IMR-90 (cell line): ENCODE measurements at regions not wholly inside any gene's neighbourhood (a gene's known extent, or its start where the extent isn't known, plus 50 kb on each side); places are given as distances from the start of the nearest gene placed in this dataset.

Source experiments
- ATAC-seq: fragments of 200-7000 bp; cut with Tn5 transposase; 2 replicates; pipeline ENCODE4 v1.9.1; 2020; ENCODE audit warnings: low read depth, mild to moderate bottlenecking, moderate library complexity
- BruUV-seq: library from RNA; stranded (reverse); fragments of 400-500 nt; replicated peaks from 2 replicates; lab custom pipeline; 2021; lab: Mats Ljungman, UMichigan
- CTCF ChIA-PET: fragments of 300-600 bp; formaldehyde crosslinking; extraction: SDS; loops from one replicate; lab custom pipeline; 2021; ENCODE audit warnings: antibody characterized with exemption; lab: Yijun Ruan, JAX
- POLR2A ChIA-PET: fragments of 300-600 bp; sonication (Branson Sonifier 250); formaldehyde crosslinking; loops from one replicate; lab custom pipeline; 2022; ENCODE audit warnings: antibody characterized with exemption; ENCODE audit not compliant: unreplicated experiment; lab: Charles Lee
- DNase-seq: peaks from one replicate; pipeline ENCODE4 v3.0.0; 2013
- H2AFZ ChIP-seq: replicated peaks from 2 replicates; pipeline ENCODE3; 2013; ENCODE audit warnings: low read length, mild to moderate bottlenecking; ENCODE audit not compliant: poor library complexity
- H2AK5ac ChIP-seq: 2 replicates; pipeline ENCODE4 v1.6.1; 2013; ENCODE audit warnings: low read depth, low read length, inconsistent platforms
- H2AK9ac ChIP-seq: replicated peaks from 2 replicates; pipeline ENCODE3; 2013; ENCODE audit warnings: mild to moderate bottlenecking, low read depth, low read length, moderate library complexity; ENCODE audit not compliant: poor library complexity
- H2BK120ac ChIP-seq: 2 replicates; pipeline ENCODE4 v1.6.1; 2013; ENCODE audit warnings: low read depth, low read length, inconsistent platforms
- H2BK15ac ChIP-seq: 3 replicates; pipeline ENCODE4 v1.6.1; 2013; ENCODE audit warnings: low read depth, low read length, inconsistent platforms
- H2BK20ac ChIP-seq: 2 replicates; pipeline ENCODE4 v1.6.1; 2013; ENCODE audit warnings: low read depth, mild to moderate bottlenecking, inconsistent platforms, low read length, moderate library complexity
- H2BK5ac ChIP-seq: 2 replicates; pipeline ENCODE4 v1.6.1; 2013; ENCODE audit warnings: mild to moderate bottlenecking, low read depth, low read length, inconsistent platforms; ENCODE audit not compliant: poor library complexity, severe bottlenecking
- H3K14ac ChIP-seq: replicated peaks from 2 replicates; pipeline ENCODE4 v1.6.1; 2013; ENCODE audit warnings: low read depth, low read length, inconsistent platforms
- H3K18ac ChIP-seq: 2 replicates; pipeline ENCODE4 v1.6.1; 2013; ENCODE audit warnings: low read depth, low read length, control low read depth
- H3K23ac ChIP-seq: 2 replicates; pipeline ENCODE4 v1.6.1; 2013; ENCODE audit warnings: low read depth, low read length, inconsistent platforms
- H3K27ac ChIP-seq: 2 replicates; pipeline ENCODE4 v1.5.1; 2013; ENCODE audit warnings: mild to moderate bottlenecking, control low read depth, low read length; ENCODE audit not compliant: insufficient read depth
- H3K27me3 ChIP-seq: 2 replicates; pipeline ENCODE4 v1.6.1; 2013; ENCODE audit warnings: low read length; ENCODE audit not compliant: control insufficient read depth, insufficient read depth
- H3K36me3 ChIP-seq: 2 replicates; pipeline ENCODE4 v1.6.1; 2013; ENCODE audit warnings: low read length, mixed read lengths; ENCODE audit not compliant: control insufficient read depth, insufficient read depth
- H3K4ac ChIP-seq: 2 replicates; pipeline ENCODE4 v1.6.1; 2013; ENCODE audit warnings: low read depth, low read length, inconsistent platforms
- H3K4me1 ChIP-seq: 2 replicates; pipeline ENCODE4 v1.6.1; 2013; ENCODE audit warnings: low read length, mixed read lengths; ENCODE audit not compliant: control insufficient read depth, insufficient read depth
- H3K4me2 ChIP-seq: 2 replicates; pipeline ENCODE4 v1.6.1; 2013; ENCODE audit warnings: low read depth, mild to moderate bottlenecking, control low read depth, low read length, moderate library complexity
- H3K4me3 ChIP-seq: 2 replicates; pipeline ENCODE4 v1.5.1; 2013; ENCODE audit warnings: low read depth, mild to moderate bottlenecking, control low read depth, low read length, moderate library complexity; ENCODE audit not compliant: insufficient read depth
- H3K56ac ChIP-seq: 2 replicates; pipeline ENCODE4 v1.6.1; 2013; ENCODE audit warnings: low read length, inconsistent platforms; ENCODE audit not compliant: insufficient read depth; ENCODE audit errors: extremely low read depth
- H3K79me1 ChIP-seq, 2 experiments: 2 replicates each; pipeline ENCODE4 v1.6.1; 2013; ENCODE audit warnings: low read length in 2 of 2, inconsistent platforms in 1 of 2, low read depth in 1 of 2
- H3K9ac ChIP-seq: 2 replicates; pipeline ENCODE4 v1.6.1; 2013; ENCODE audit warnings: low read depth, low read length, control low read depth
- H3K9me1 ChIP-seq: 2 replicates; pipeline ENCODE4 v1.6.1; 2013; ENCODE audit warnings: low read length, inconsistent platforms; ENCODE audit not compliant: insufficient read depth
- H3K9me3 ChIP-seq: 2 replicates; pipeline ENCODE4 v1.6.1; 2013; ENCODE audit warnings: low read length; ENCODE audit not compliant: control insufficient read depth, insufficient read depth
- H4K20me1 ChIP-seq: 2 replicates; pipeline ENCODE4 v1.6.1; 2013; ENCODE audit warnings: low read length, inconsistent platforms; ENCODE audit not compliant: insufficient read depth
- H4K5ac ChIP-seq: 2 replicates; pipeline ENCODE4 v1.6.1; 2013; ENCODE audit warnings: mild to moderate bottlenecking, low read depth, low read length, control low read depth
- H4K8ac ChIP-seq, 2 experiments: 2 replicates each; pipeline ENCODE4 v1.6.1; 2013; ENCODE audit warnings: low read depth in 2 of 2, low read length in 2 of 2, control low read depth in 1 of 2, inconsistent platforms in 1 of 2
- H4K91ac ChIP-seq: 2 replicates; pipeline ENCODE4 v1.6.1; 2013; ENCODE audit warnings: low read depth, low read length, inconsistent platforms; ENCODE audit not compliant: insufficient read depth
- CHD1 ChIP-seq: IDR thresholded peaks from 2 replicates; pipeline ENCODE4 v1.6.1; 2012; ENCODE audit warnings: low read depth, low read length, improper control_type of control experiment
- CTCF ChIP-seq: conservative IDR thresholded peaks from 2 replicates; pipeline ENCODE4 v1.5.1; 2012; ENCODE audit warnings: mild to moderate bottlenecking, low read depth, low read length, improper control_type of control experiment
- ELK1 ChIP-seq: fragments of 150-350 bp; IDR thresholded peaks from 2 replicates; pipeline ENCODE4 v1.6.1; 2016; ENCODE audit warnings: low read depth, mild to moderate bottlenecking, low read length, moderate library complexity, borderline replicate concordance
- FOS ChIP-seq: fragments of 150-350 bp; IDR thresholded peaks from 2 replicates; pipeline ENCODE4 v1.6.1; 2016; ENCODE audit warnings: low read depth, low read length
- MXI1 ChIP-seq: IDR thresholded peaks from 2 replicates; pipeline ENCODE4 v1.6.1; 2012; ENCODE audit warnings: low read depth, mild to moderate bottlenecking, low read length, moderate library complexity, borderline replicate concordance
- POLR2A ChIP-seq: IDR thresholded peaks from 2 replicates; pipeline ENCODE4 v1.6.1; 2012; ENCODE audit warnings: mild to moderate bottlenecking, low read depth, low read length
- RCOR1 ChIP-seq: IDR thresholded peaks from 2 replicates; pipeline ENCODE4 v1.6.1; 2012; ENCODE audit warnings: mild to moderate bottlenecking, low read length, improper control_type of control experiment; ENCODE audit not compliant: insufficient replicate concordance
- RFX5 ChIP-seq: IDR thresholded peaks from 2 replicates; pipeline ENCODE4 v1.8.0; 2012; ENCODE audit warnings: low read depth, mild to moderate bottlenecking, low read length, moderate library complexity
- USF2 ChIP-seq: fragments of 150-350 bp; IDR thresholded peaks from 2 replicates; pipeline ENCODE4 v1.6.1; 2017; ENCODE audit warnings: mild to moderate bottlenecking, antibody characterized with exemption, low read length, low read depth
- WGBS, 2 experiments: methylation state at CpG; one replicate each; pipeline versions ENCODE4 v1.1.5 to v1.1.7; 2013; ENCODE audit warnings: missing lambda C conversion rate in 2 of 2; ENCODE audit not compliant: insufficient read length in 1 of 2; ENCODE audit errors: extremely low coverage in 2 of 2; 5-methylcytosine and 5-hydroxymethylcytosine counted together
- dilution Hi-C: fragments of 300-500 bp; cut with HindIII; formaldehyde crosslinking; loops from one replicate; pipeline ENCODE4 v1.14.3; 2018; ENCODE audit warnings: low sequenced_read_pairs; ENCODE audit not compliant: unreplicated experiment
- in situ Hi-C: fragments of 300-500 bp; cut with MboI; formaldehyde crosslinking; loops from 3 replicates; pipeline ENCODE4 v1.14.3; 2019; ENCODE audit warnings: low sequenced_read_pairs, inconsistent platforms, mixed read lengths
- intact Hi-C: fragments of 100-400 bp; cut with micrococcal nuclease; formaldehyde crosslinking; loops from 2 replicates; pipeline ENCODE4 v1.10.0; 2022

- in situ Hi-C loops, result no loop called here
- Histone ChIP-seq H3K36me3 (no peaks in the 10 kb centered on the region), H3K27me3 (no peaks in the 10 kb centered on the region; the same call in 1 of the 2 replicates), H4K5ac (no peak overlapping the region), H3K4me3 (no peak overlapping the region), H4K91ac (no peak overlapping the region), H2BK20ac (no peak overlapping the region), H3K4me1 (no peaks in the 10 kb centered on the region; the same call in 1 of the 2 replicates), H3K27ac (no peak overlapping the region), H4K8ac (no peak overlapping the region), H3K4me2 (no peak overlapping the region), H3K79me1 (no peaks in the 10 kb centered on the region), H3K9me1 (no peaks in the 10 kb centered on the region), H2BK120ac (no peak overlapping the region), H2AK9ac (no peak overlapping the region), H3K14ac (no peak overlapping the region), H3K18ac (no peak overlapping the region), H3K23ac (no peak overlapping the region), H2BK5ac (no peak overlapping the region), H4K20me1 (no peaks in the 10 kb centered on the region), H3K4ac (no peak overlapping the region), H2AFZ (no peak overlapping the region), H2AK5ac (no peak overlapping the region), H3K9me3 (no peaks in the 10 kb centered on the region), H3K9ac (no peak overlapping the region), H2BK15ac (no peak overlapping the region), H3K56ac (no peak overlapping the region)
- ChIA-PET CTCF (no interaction called here), POLR2A (no interaction called here)
- no peak for DNase-seq
- BruUV-seq, result no TSS peak
- ATAC-seq, result no peak
- TF ChIP-seq CHD1 (no peak), FOS (no peak), MXI1 (no peak), ELK1 (no peak), POLR2A (no peak), RFX5 (no peak), USF2 (no peak), RCOR1 (no peak), CTCF (no peak)
- intact Hi-C loops, result loop anchor here (5.0 kb wide), 1 partner anchor 348 kb away; no protein-coding TSS in a partner anchor
- WGBS, 2 experiments, result no CpG with 5 or more reads among the region's 5 CpGs
- dilution Hi-C loops, result no loop called here
These were observed 369.6 kb upstream of the CADM1 start for GRCh38 chr11:115873813-115874212.
